Activated CD4-positive, alpha-beta T cell treated with anti-CD3 and anti-CD28 coated beads, Interleukin-2, amount 50 U/mL, for 4 hours (primary cell): ENCODE measurements at regions not wholly inside any gene's neighbourhood (a gene's known extent, or its start where the extent isn't known, plus 50 kb on each side); places are given as distances from the start of the nearest gene placed in this dataset.

ENCODE experiments used
- DNase-seq, 2 experiments: peaks; one replicate each; pipeline ENCODE4 v3.0.0-alpha.2; 2020

- DNase-seq, result no peak
Observed at GRCh38 chr15:69973880-69974279, 123.8 kb downstream of the TLE3 start.

- no peak for DNase-seq
Observed at GRCh38 chr15:69974321-69974720, 123.4 kb downstream of the TLE3 start.

- peak; percentile 13 to 31 for DNase-seq
Observed at GRCh38 chr15:69976366-69976994, 121.2 kb downstream of the TLE3 start.

- DNase-seq, result no peak
Observed at GRCh38 chr15:69978603-69979002, 119.1 kb downstream of the TLE3 start.

GRCh38 chr15:69979262-69979661 lies 118.5 kb downstream of the TLE3 start:
- no peak for DNase-seq

GRCh38 chr15:69979783-69980182 lies 117.9 kb downstream of the TLE3 start:
- DNase-seq, result no peak

GRCh38 chr15:69980341-69981059 lies 117.2 kb downstream of the TLE3 start:
- DNase-seq, result no peak

- DNase-seq, result no peak
Observed at GRCh38 chr15:69982037-69982436, 115.7 kb downstream of the TLE3 start.

GRCh38 chr15:69983696-69984265 lies 113.9 kb downstream of the TLE3 start:
- no peak for DNase-seq

- DNase-seq, result no peak
Observed at GRCh38 chr15:69987492-69988489, 109.9 kb downstream of the TLE3 start.

GRCh38 chr15:69988541-69989225 lies 109.0 kb downstream of the TLE3 start:
- DNase-seq, result no peak

- DNase-seq, result no peak
Observed at GRCh38 chr15:69990566-69991421, 106.9 kb downstream of the TLE3 start.

GRCh38 chr15:69991551-69991980 lies 106.2 kb downstream of the TLE3 start:
- no peak for DNase-seq

GRCh38 chr15:69992348-69992747 lies 105.4 kb downstream of the TLE3 start:
- no peak for DNase-seq

GRCh38 chr15:69994429-69995205 lies 103.1 kb downstream of the TLE3 start:
- DNase-seq, result no peak

- DNase-seq, result no peak
Observed at GRCh38 chr15:69996321-69997160, 101.2 kb downstream of the TLE3 start.

GRCh38 chr15:69997161-69997485 lies 100.6 kb downstream of the TLE3 start:
- no peak for DNase-seq
